ENCODE measurements at regions not wholly inside any gene's neighbourhood (a gene's known extent, or its start where the extent isn't known, plus 50 kb on each side); places are given as distances from the start of the nearest gene placed in this dataset.
A peak's percentile ranks its signal among the peaks of the same experiment; 100 is the strongest.
"Not testable (repeated sequence)": the region's sequence is repeated elsewhere in the genome, so short reads cannot be mapped to it uniquely, and the experiment has no call there.

- no peak for DNase-seq
- Histone ChIP-seq H3K4me3 (ENCODE audit: insufficient read depth, low read depth, low read length) (no peak overlapping the region), H3K27me3 (ENCODE audit: control insufficient read depth, insufficient read depth, low read length) (no peaks in the 10 kb centered on the region), H3K36me3 (replicated peaks; ENCODE audit: control insufficient read depth, insufficient read depth, low read length) (no peaks in the 10 kb centered on the region)
Observed at GRCh38 chr10:20405050-20405449, 492.1 kb downstream of the NEBL start.

DNA sequence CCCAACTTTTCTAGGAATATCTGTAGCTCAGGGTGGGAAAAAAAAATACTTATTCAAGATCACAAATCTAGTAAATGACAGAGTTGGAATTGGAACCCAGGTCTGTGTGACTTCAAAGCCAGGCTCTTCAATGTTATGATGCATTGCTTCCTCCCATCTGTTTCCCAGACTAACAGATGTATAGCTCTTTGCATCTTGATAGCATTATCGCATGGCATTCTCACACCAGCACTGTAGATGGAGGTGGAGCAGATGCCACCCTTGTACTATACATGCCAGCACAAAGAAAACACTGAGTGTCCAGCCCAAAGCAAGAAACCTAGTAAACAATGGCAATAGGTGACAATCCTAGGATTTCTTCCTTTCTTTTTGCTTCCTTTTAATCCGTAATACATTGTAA lies 497.3 kb downstream of the NEBL start:
- Histone ChIP-seq H3K4me3 (ENCODE audit: insufficient read depth, low read depth, low read length) (no peak overlapping the region), H3K27me3 (ENCODE audit: control insufficient read depth, insufficient read depth, low read length) (no peaks in the 10 kb centered on the region), H3K36me3 (replicated peaks; ENCODE audit: control insufficient read depth, insufficient read depth, low read length) (no peaks in the 10 kb centered on the region)
- DNase-seq = no peak

GRCh38 chr10:20396701-20397100 lies 500.4 kb downstream of the NEBL start:
- no peak for DNase-seq
- Histone ChIP-seq H3K36me3 (replicated peaks; ENCODE audit: control insufficient read depth, insufficient read depth, low read length) (no peaks in the 10 kb centered on the region), H3K27me3 (ENCODE audit: control insufficient read depth, insufficient read depth, low read length) (no peaks in the 10 kb centered on the region), H3K4me3 (ENCODE audit: insufficient read depth, low read depth, low read length) (no peak overlapping the region)

GRCh38 chr10:20396205-20396604 lies 500.9 kb downstream of the NEBL start:
- H3K27me3 ChIP-seq (ENCODE audit: control insufficient read depth, insufficient read depth, low read length) = no peaks in the 10 kb centered on the region
- H3K4me3 ChIP-seq (ENCODE audit: insufficient read depth, low read depth, low read length) = no peak overlapping the region
- DNase-seq = no peak
- H3K36me3 ChIP-seq (replicated peaks; ENCODE audit: control insufficient read depth, insufficient read depth, low read length) = no peaks in the 10 kb centered on the region

DNA sequence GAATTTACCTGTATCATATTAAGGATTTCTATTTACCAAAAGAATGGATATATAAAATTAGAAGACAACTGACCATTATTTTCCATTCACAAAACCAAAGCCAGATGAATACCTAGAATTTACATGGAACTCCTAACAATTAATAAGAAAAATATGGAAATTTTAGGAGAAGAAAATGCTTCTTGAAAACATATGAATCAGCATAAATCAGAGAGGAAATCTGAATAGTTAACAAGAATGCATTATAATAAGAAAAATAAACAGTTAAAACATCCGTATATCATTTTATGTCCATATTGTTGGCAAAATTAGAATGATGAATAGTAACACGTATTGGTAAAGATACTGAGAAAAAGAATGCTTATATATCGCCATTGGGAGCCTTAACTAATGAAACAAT lies 505.5 kb downstream of the NEBL start:
- H3K27me3 ChIP-seq (ENCODE audit: control insufficient read depth, insufficient read depth, low read length) = no peaks in the 10 kb centered on the region
- H3K36me3 ChIP-seq (replicated peaks; ENCODE audit: control insufficient read depth, insufficient read depth, low read length) = no peaks in the 10 kb centered on the region

DNA sequence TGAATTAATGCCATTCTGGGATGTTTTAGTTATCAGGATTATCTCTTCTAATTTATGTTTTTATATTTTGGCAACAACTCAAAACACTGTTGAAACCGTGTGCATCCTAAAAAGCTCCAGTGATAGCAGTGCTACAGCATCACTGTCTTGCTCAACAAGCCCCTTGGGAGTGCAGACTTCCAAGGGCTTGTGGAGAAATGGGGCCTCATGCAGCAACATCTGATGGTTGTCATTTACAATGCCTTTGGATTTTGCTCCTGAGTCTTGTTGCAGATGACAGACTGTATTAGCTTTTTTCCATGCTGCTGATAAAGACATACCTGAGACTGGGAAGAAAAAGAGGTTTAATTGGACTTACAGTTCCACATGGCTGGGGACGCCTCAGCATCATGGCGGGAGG lies 515.4 kb downstream of the NEBL start:
- H3K27me3 ChIP-seq (ENCODE audit: control insufficient read depth, insufficient read depth, low read length) = no peaks in the 10 kb centered on the region
- DNase-seq = no peak
- no peaks in the 10 kb centered on the region for H3K36me3 ChIP-seq (replicated peaks; ENCODE audit: control insufficient read depth, insufficient read depth, low read length)
- H3K4me3 ChIP-seq (ENCODE audit: insufficient read depth, low read depth, low read length) = no peak overlapping the region

More for the DNA sequence above, 505.5 kb downstream of the NEBL start:
- no peak overlapping the region for H3K4me3 ChIP-seq (ENCODE audit: insufficient read depth, low read depth, low read length)
- no peak for DNase-seq

DNA sequence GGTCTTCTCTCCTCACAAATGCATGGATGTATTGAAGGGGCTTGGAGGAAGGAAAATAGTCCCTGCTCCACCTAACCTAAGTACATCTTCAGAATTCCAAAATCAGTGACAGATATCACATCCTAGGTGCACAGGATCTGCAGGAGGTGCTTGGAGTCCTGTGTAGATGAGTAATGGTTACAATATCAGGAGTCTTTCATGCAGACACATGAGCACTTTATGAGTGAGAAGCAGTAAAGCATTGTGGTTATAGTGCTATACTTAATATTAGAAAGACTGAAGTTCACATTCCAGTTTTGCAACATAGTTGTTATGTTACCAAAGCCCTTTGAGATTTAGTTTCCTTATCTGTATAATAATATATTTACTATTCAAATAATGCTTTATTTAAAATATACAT lies 516.7 kb downstream of the NEBL start:
- no peaks in the 10 kb centered on the region for H3K27me3 ChIP-seq (ENCODE audit: control insufficient read depth, insufficient read depth, low read length)
- no peaks in the 10 kb centered on the region for H3K36me3 ChIP-seq (replicated peaks; ENCODE audit: control insufficient read depth, insufficient read depth, low read length)
- H3K4me3 ChIP-seq (ENCODE audit: insufficient read depth, low read depth, low read length) = no peak overlapping the region
- DNase-seq = no peak

GRCh38 chr10:20372748-20373147 lies 524.4 kb downstream of the NEBL start:
- H3K36me3 ChIP-seq (replicated peaks; ENCODE audit: control insufficient read depth, insufficient read depth, low read length) = peaks cover 2% of the 10 kb centered on the region
- no peak overlapping the region for H3K4me3 ChIP-seq (ENCODE audit: insufficient read depth, low read depth, low read length)
- H3K27me3 ChIP-seq (ENCODE audit: control insufficient read depth, insufficient read depth, low read length) = no peaks in the 10 kb centered on the region
- no peak for DNase-seq

DNA sequence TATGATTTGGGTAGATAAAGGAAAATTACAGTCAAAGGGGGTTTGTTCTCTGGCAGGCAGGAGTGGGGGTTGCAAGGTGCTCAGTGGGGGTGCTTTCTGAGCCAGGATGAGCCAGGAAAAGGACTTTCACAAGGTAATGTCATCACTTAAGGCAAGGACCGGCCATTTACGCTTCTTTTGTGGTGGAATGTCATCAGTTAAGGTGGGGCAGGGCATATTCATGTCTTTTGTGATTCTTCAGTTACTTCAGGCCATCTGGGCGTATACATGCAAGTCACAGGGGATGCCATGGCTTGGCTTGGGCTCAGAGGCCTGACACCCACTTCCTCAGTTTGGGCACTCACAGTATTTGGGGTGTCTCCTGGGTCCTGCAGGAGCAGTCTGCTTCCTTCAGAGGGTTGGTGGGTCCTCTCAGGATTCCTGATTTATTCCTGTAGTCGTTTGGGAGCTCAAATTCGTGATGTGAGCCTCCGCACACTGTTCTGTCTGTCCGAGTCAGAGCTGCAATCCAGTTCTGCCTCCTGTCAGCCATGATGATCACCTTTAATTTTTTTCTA lies 526.1 kb downstream of the NEBL start:
- not testable (repeated sequence) for H3K36me3 ChIP-seq (replicated peaks; ENCODE audit: control insufficient read depth, insufficient read depth, low read length); DNase-seq; H3K27me3 ChIP-seq (ENCODE audit: control insufficient read depth, insufficient read depth, low read length)
- H3K4me3 ChIP-seq (ENCODE audit: insufficient read depth, low read depth, low read length) = peak overlapping the region; percentile 6; the same call in 1 of the 2 replicates

- DNase-seq = no peak
- Histone ChIP-seq H3K36me3 (replicated peaks; ENCODE audit: control insufficient read depth, insufficient read depth, low read length) (peaks cover 2% of the 10 kb centered on the region), H3K4me3 (ENCODE audit: insufficient read depth, low read depth, low read length) (peak overlapping the region; percentile 6; the same call in 1 of the 2 replicates), H3K27me3 (ENCODE audit: control insufficient read depth, insufficient read depth, low read length) (no peaks in the 10 kb centered on the region)
Observed at GRCh38 chr10:20369863-20370736, 527.0 kb downstream of the NEBL start.

DNA sequence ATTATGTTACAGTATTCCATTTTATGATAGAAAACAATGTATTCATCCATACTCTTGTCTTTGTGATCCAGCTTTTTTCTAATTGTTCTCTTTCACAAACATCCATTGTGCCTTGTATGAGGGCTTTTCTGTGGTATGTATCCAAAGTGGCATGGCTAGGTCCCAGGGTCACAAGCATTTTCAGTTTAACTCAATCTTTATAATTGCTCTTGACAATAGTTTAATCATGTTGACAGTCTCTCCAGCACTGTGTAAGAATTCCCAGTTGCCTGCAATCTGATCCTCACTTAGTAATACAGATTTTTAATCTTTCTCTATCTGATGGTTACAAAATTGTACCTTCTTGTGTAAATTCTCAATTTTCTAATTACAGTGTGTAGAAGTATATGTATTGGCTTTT lies 533.4 kb downstream of the NEBL start:
- H3K27me3 ChIP-seq (ENCODE audit: control insufficient read depth, insufficient read depth, low read length) = no peaks in the 10 kb centered on the region
- H3K36me3 ChIP-seq (replicated peaks; ENCODE audit: control insufficient read depth, insufficient read depth, low read length) = no peaks in the 10 kb centered on the region
- DNase-seq = no peak
- H3K4me3 ChIP-seq (ENCODE audit: insufficient read depth, low read depth, low read length) = no peak overlapping the region

DNA sequence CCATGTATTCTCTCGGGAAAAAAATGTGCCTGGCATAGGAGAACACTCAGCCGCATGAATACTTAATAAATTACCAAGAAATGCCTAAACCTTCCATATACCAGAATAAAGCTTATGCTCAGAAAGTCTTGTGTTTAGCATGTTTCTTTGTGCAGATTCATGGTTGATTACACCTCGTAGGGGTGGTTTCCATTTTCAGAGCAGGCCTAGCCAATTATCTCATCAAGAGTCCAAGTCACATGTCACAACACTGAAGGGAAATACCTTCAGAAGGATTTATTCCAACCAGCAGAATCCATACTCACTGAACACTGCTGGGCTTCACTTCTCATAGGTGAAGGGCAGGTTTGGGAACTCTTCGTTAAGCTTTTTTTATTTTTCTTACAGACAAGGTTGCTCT lies 539.7 kb downstream of the PLXDC2 start:
- Histone ChIP-seq H3K36me3 (replicated peaks; ENCODE audit: control insufficient read depth, insufficient read depth, low read length) (no peaks in the 10 kb centered on the region), H3K27me3 (ENCODE audit: control insufficient read depth, insufficient read depth, low read length) (no peaks in the 10 kb centered on the region), H3K4me3 (ENCODE audit: insufficient read depth, low read depth, low read length) (no peak overlapping the region)
- no peak for DNase-seq

- no peak for DNase-seq
- H3K4me3 ChIP-seq (ENCODE audit: insufficient read depth, low read depth, low read length) = no peak overlapping the region
- H3K36me3 ChIP-seq (replicated peaks; ENCODE audit: control insufficient read depth, insufficient read depth, low read length) = no peaks in the 10 kb centered on the region
- no peaks in the 10 kb centered on the region for H3K27me3 ChIP-seq (ENCODE audit: control insufficient read depth, insufficient read depth, low read length)
Observed at GRCh38 chr10:20355011-20355410, 538.8 kb downstream of the PLXDC2 start.

GRCh38 chr10:20354166-20354565 lies 537.9 kb downstream of the PLXDC2 start:
- Histone ChIP-seq H3K36me3 (replicated peaks; ENCODE audit: control insufficient read depth, insufficient read depth, low read length) (no peaks in the 10 kb centered on the region), H3K27me3 (ENCODE audit: control insufficient read depth, insufficient read depth, low read length) (no peaks in the 10 kb centered on the region), H3K4me3 (ENCODE audit: insufficient read depth, low read depth, low read length) (no peak overlapping the region)
- DNase-seq = no peak

DNA sequence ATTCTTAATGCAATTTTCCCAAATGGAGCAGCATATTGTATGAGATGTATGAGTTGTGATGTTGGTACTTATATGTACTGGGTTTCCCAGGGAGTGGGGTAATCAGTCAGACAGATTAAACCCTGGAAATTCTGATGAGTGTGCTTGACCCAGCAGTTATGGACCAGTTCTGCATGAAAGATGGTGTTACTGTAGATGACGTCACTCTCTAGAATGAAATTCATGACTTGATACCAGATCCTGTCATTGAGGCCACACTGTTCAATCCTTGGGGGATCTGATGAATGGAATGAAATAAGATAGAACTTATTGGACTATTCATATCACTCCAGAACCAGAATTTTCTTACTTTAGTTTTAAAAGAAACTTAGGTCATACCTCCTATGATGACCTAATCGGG lies 534.3 kb downstream of the PLXDC2 start:
- H3K27me3 ChIP-seq (ENCODE audit: control insufficient read depth, insufficient read depth, low read length) = no peaks in the 10 kb centered on the region
- no peak overlapping the region for H3K4me3 ChIP-seq (ENCODE audit: insufficient read depth, low read depth, low read length)
- no peaks in the 10 kb centered on the region for H3K36me3 ChIP-seq (replicated peaks; ENCODE audit: control insufficient read depth, insufficient read depth, low read length)
- no peak for DNase-seq

All from H7 (cell line).